ENCODE measurements at regions not wholly inside any gene's neighbourhood (a gene's known extent, or its start where the extent isn't known, plus 50 kb on each side); places are given as distances from the start of the nearest gene placed in this dataset.

DNA sequence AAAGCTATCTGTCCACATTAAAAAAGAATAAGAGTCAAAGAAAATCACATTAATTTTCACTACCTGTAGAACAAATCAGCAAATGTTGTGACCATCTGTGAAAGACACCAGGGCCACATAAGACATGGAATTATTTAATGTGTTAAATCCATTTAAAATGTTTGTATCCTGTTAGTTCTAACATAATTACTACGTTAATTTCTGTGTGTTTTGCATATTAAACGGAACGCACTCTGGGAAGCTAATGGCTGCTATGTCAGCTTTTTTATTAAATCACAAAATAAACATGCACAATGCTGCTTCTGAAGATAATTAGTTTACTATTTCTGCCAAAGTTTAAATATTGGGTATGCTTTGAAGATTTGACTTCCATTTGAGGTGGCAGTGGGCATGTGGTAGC is 1061.2 kb downstream of the CDH11 start:
- Histone ChIP-seq H3K9me3 (no peaks in the 10 kb centered on the region), H3K4me3 (no peak overlapping the region), H3K27me3 (no peaks in the 10 kb centered on the region), H3K36me3 (no peaks in the 10 kb centered on the region), H3K4me1 (no peaks in the 10 kb centered on the region), H3K27ac (no peak overlapping the region)
- no peak for DNase-seq
- intact Hi-C loops (cut with DNase I; ENCODE audit: low total_unique reads), result no loop called here
- TF ChIP-seq, protein P1, sequence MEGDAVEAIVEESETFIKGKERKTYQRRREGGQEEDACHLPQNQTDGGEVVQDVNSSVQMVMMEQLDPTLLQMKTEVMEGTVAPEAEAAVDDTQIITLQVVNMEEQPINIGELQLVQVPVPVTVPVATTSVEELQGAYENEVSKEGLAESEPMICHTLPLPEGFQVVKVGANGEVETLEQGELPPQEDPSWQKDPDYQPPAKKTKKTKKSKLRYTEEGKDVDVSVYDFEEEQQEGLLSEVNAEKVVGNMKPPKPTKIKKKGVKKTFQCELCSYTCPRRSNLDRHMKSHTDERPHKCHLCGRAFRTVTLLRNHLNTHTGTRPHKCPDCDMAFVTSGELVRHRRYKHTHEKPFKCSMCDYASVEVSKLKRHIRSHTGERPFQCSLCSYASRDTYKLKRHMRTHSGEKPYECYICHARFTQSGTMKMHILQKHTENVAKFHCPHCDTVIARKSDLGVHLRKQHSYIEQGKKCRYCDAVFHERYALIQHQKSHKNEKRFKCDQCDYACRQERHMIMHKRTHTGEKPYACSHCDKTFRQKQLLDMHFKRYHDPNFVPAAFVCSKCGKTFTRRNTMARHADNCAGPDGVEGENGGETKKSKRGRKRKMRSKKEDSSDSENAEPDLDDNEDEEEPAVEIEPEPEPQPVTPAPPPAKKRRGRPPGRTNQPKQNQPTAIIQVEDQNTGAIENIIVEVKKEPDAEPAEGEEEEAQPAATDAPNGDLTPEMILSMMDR (IDR thresholded peaks at IDR 0.05), result no peak

DNA sequence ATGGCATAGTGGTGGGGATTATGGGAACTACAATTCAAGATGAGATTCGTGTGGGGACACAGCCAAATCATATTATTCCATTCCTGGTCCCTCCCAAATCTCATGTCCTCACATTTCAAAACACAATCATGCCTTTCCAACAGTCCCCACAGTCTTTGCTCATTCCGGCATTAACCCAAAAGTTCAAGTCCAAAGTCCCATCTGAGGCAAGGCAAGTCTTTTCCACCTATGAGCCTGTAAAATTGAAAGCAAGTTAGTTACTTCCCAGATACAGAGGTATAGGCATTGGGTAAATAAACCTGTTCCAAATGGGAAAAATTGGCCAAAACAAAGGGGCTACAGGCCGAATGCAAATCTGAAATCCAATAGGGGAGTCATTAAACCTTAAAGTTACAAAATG is 1063.2 kb downstream of the CDH11 start:
- no peaks in the 10 kb centered on the region for H3K9me3 ChIP-seq
- intact Hi-C loops (cut with DNase I; ENCODE audit: low total_unique reads), result no loop called here
- no peaks in the 10 kb centered on the region for H3K4me1 ChIP-seq
- H3K36me3 ChIP-seq, result no peaks in the 10 kb centered on the region
- no peak for DNase-seq
- TF ChIP-seq, protein P1 (IDR thresholded peaks at IDR 0.05), result no peak
- no peaks in the 10 kb centered on the region for H3K27me3 ChIP-seq
- no peak overlapping the region for H3K27ac ChIP-seq
- H3K4me3 ChIP-seq, result no peak overlapping the region

DNA sequence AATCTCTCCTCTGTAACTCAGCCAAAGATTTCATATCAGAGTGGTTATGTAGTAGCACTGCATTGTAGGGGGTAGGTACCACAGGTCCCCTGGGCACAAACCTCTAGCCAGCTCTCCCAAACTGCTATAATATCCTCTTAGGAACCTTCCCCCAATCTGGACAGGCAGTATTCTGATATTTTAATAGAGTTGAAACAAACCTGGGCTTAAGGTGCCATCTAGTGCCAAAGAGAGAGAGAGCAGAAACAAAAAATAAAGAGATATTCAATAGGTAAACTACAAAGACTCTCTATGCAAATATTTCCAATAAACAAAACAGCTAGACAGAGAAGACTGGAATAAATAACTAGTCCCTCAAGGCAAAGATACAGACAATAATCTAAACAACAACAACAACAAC is 1070.0 kb downstream of the CDH11 start:
- no peak for DNase-seq
- Histone ChIP-seq H3K9me3 (peaks cover 0 to 5% (median 0%) of the 10 kb centered on the region in 3 donors), H3K4me1 (no peaks in the 10 kb centered on the region), H3K27me3 (no peaks in the 10 kb centered on the region), H3K27ac (no peak overlapping the region), H3K36me3 (no peaks in the 10 kb centered on the region), H3K4me3 (no peak overlapping the region)
- TF ChIP-seq, protein P1 (IDR thresholded peaks at IDR 0.05), result no peak
- intact Hi-C loops (cut with DNase I; ENCODE audit: low total_unique reads), result no loop called here

DNA sequence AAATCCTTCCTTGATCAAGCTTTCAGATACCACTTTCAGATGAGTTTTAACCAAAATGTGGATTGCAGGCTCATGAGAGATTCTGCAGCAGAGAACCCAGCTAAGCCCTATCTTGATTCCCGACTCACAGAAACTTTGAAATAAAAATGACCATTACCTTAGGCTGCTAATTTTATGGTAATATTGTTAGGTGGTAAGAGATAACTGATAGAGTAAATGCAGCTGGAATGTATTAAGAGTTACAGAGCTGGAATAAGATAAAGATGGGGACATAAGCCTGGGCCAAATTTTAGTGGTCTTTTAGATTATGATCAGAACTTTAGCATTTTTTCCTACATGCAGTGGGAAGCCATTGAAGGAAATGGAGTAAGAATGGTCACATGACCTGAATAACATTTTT is 1074.0 kb downstream of the CDH11 start:
- no peaks in the 10 kb centered on the region for H3K36me3 ChIP-seq
- H3K4me1 ChIP-seq, result no peaks in the 10 kb centered on the region
- H3K9me3 ChIP-seq, result peaks cover 0 to 5% (median 0%) of the 10 kb centered on the region in 3 donors
- intact Hi-C loops (cut with DNase I; ENCODE audit: low total_unique reads), result no loop called here
- no peak overlapping the region for H3K27ac ChIP-seq
- H3K27me3 ChIP-seq, result no peaks in the 10 kb centered on the region
- H3K4me3 ChIP-seq, result no peak overlapping the region
- DNase-seq, result no peak
- TF ChIP-seq, protein P1 (IDR thresholded peaks at IDR 0.05), result no peak

DNA sequence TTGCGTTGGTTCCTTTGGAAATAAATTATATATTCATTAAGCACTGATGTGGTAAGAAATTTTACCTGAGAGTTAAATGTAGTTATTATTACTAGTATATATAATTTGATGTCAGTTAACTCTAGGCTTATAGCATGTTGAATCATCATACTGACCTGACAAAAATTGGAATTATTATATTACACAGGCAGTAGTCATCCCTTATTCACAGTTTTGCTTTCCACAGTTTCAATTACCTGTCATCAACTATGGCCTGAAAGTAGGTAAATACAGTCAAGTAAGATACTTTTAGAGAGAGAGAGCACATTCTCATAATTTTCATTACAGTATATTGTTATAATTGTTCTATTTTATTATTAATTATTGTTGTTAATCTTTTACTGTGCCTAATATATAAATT is 1074.7 kb downstream of the CDH11 start:
- intact Hi-C loops (cut with DNase I; ENCODE audit: low total_unique reads), result no loop called here

More for the DNA sequence above, 1074.7 kb downstream of the CDH11 start:
- H3K9me3 ChIP-seq, result peaks cover 0 to 3% (median 0%) of the 10 kb centered on the region in 3 donors
- no peaks in the 10 kb centered on the region for H3K27me3 ChIP-seq
- H3K36me3 ChIP-seq, result no peaks in the 10 kb centered on the region
- TF ChIP-seq, protein P1 (IDR thresholded peaks at IDR 0.05), result no peak
- H3K4me1 ChIP-seq, result no peaks in the 10 kb centered on the region
- DNase-seq, result no peak
- H3K27ac ChIP-seq, result no peak overlapping the region
- no peak overlapping the region for H3K4me3 ChIP-seq

Data from tibial artery (tissue), 4 donors.